ENCODE measurements at regions not wholly inside any gene's neighbourhood (a gene's known extent, or its start where the extent isn't known, plus 50 kb on each side); places are given as distances from the start of the nearest gene placed in this dataset.
A peak's percentile ranks its signal among the peaks of the same experiment; 100 is the strongest.

DNA sequence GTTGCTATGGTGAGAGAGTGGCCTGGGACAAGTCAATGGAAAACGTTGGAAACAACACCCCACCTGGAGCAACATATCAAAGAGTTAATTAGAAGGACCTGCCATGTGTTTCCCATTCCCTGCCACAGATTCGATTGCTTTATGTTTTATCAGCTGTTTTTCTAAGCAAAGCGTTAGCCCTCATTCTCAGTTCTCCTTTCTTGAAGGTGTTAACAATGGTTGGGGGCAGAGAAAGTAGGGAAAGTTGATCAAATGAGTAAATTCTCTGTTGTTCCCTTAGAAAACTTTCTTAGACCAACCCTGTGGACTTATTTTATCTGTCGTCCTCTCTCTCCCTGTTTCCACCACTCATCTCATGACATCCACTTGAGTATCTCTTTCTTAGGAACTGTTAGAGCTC, 102.5 kb downstream of the ADAMTS15 start:
- CTCF ChIA-PET = interaction anchor here (0.5 kb wide), 1 partner anchor 429 kb away, joined by 3 read pairs; no protein-coding TSS in a partner anchor
- H3K27ac ChIP-seq = no peak overlapping the region
- no peak for DNase-seq (ENCODE audit: low spot score)
- POLR2A ChIA-PET (ENCODE audit: low non-redundant PET) = no interaction called here
- TF ChIP-seq, protein P1, sequence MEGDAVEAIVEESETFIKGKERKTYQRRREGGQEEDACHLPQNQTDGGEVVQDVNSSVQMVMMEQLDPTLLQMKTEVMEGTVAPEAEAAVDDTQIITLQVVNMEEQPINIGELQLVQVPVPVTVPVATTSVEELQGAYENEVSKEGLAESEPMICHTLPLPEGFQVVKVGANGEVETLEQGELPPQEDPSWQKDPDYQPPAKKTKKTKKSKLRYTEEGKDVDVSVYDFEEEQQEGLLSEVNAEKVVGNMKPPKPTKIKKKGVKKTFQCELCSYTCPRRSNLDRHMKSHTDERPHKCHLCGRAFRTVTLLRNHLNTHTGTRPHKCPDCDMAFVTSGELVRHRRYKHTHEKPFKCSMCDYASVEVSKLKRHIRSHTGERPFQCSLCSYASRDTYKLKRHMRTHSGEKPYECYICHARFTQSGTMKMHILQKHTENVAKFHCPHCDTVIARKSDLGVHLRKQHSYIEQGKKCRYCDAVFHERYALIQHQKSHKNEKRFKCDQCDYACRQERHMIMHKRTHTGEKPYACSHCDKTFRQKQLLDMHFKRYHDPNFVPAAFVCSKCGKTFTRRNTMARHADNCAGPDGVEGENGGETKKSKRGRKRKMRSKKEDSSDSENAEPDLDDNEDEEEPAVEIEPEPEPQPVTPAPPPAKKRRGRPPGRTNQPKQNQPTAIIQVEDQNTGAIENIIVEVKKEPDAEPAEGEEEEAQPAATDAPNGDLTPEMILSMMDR (conservative IDR thresholded peaks at IDR 0.05; ENCODE audit: low read depth) = no peak

DNA sequence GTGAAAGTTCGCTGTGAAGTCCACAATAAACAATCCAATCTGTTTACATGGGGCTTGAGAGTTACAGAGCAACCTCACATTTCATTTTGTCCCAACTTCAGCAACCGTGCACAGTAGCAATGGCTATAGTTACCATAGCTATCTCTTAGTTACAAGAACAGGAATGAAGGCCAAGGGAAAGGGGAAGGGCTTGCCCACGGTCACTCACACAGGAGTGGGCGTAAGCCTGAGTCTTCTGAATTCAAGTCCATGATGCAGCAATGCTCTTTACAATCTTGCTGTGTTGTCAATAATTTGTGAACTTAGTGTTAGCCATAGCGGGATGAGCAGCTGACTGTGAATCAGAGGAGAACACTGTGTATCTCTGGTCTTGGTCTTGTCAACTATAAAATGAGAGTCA, 102.9 kb downstream of the ADAMTS15 start:
- POLR2A ChIA-PET (ENCODE audit: low non-redundant PET) = no interaction called here
- H3K27ac ChIP-seq = no peak overlapping the region
- CTCF ChIA-PET = interaction anchor here (0.5 kb wide), 1 partner anchor 428 kb away, joined by 3 read pairs; no protein-coding TSS in a partner anchor
- DNase-seq (ENCODE audit: low spot score) = no peak
- TF ChIP-seq, protein P1 (conservative IDR thresholded peaks at IDR 0.05; ENCODE audit: low read depth) = no peak

DNA sequence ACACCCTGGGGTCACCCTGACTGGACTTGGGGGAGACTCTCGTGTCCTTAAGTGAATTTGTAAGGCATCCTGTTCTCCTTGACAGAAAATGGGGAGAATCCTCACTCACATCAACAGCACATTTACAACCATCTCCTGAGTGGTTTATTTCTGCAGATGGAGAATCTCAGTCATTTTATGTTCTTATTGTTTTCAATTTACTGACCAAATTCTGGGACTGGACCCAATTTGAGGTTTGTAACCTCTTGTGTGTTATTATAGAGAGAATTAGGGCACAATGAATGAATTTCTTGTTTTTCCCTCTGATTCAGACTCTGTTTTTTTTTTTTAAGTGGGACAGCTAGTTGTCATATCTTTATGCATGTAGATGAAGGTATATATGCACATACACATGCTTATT, 104.9 kb downstream of the ADAMTS15 start:
- TF ChIP-seq, protein P1 (conservative IDR thresholded peaks at IDR 0.05; ENCODE audit: low read depth) = no peak
- no peak for DNase-seq (ENCODE audit: low spot score)
- ChIA-PET POLR2A (ENCODE audit: low non-redundant PET) (no interaction called here), CTCF (interaction anchor here (0.6 kb wide), 1 partner anchor 75 kb away, joined by 4 read pairs; no protein-coding TSS in a partner anchor)
- H3K27ac ChIP-seq = no peak overlapping the region

DNA sequence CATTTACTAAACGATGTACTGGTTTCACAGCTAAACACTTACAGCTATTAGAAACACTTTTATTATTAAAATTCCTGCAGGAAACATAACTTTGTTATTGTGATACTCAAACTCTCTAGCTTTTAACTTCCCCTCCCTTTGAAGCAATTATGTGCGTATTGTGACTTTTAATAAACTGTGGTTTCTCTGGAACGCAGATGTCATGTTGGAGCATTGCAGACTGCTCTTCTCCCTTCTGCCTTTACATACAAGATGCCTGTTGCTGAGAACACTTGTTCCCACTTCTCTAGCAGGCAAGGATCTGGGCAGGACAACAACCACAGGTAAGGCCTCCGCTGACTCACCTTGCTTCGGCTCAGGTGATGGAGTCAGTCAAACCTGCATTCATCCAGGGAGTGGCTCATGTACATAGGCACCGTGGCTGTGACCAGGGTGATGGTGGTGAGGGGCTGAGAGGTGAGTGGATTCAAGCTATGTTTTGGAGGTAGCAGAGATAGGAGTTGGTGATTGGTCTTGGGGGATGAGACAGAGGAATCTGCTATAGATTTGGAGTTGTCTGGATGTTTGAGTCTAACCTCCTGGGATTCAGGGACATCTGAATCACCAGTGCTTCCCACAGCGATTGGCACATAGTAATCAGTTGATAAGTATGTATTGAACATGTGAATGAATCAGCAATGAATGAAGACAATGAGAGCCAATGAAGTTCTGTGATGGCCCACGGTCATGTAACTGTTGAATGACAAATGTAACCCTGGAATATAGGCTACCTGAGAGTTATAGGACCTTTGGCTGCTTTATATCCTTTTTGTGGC, 106.0 kb downstream of the ADAMTS15 start:
- DNase-seq (ENCODE audit: low spot score) = peak; percentile 20
- ChIA-PET POLR2A (ENCODE audit: low non-redundant PET) (no interaction called here), CTCF (interaction anchor here (0.6 kb wide), 1 partner anchor 71 kb away, joined by 3 read pairs; no protein-coding TSS in a partner anchor)
- no peak overlapping the region for H3K27ac ChIP-seq
- TF ChIP-seq, protein P1 (conservative IDR thresholded peaks at IDR 0.05; ENCODE audit: low read depth) = no peak

DNA sequence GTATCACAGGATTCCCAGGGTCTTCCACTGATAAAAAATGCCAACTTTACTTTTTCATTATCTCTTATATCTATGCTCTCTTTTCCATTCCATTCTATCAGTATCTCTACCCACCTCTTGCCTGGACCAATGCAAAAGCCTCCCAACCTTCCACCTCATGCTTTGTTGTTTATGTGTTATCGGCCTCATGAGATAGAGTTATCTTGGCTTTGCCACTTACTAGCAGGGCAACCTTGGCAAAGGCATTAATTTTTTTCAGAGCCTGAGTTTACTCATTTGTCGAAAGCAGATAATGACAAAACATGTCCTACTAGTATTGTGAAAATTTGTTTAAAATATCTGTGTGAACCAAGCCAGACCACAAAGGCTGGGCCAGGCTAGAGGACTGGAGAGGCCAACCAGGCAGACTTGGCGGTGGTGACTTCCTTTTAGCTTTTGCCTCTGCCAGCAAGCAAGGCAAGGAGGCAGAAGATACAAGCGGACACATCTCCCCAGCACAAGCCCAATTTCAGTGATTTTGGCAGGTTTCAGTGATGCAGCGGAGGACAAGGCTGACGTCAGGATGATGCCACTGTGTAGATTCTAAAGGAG, 106.9 kb downstream of the ADAMTS15 start:
- TF ChIP-seq, protein P1 (conservative IDR thresholded peaks at IDR 0.05; ENCODE audit: low read depth) = no peak
- H3K27ac ChIP-seq = no peak overlapping the region
- ChIA-PET CTCF (interaction anchor here (0.6 kb wide), 1 partner anchor 72 kb away, joined by 3 read pairs; no protein-coding TSS in a partner anchor), POLR2A (ENCODE audit: low non-redundant PET) (no interaction called here)
- no peak for DNase-seq (ENCODE audit: low spot score)

DNA sequence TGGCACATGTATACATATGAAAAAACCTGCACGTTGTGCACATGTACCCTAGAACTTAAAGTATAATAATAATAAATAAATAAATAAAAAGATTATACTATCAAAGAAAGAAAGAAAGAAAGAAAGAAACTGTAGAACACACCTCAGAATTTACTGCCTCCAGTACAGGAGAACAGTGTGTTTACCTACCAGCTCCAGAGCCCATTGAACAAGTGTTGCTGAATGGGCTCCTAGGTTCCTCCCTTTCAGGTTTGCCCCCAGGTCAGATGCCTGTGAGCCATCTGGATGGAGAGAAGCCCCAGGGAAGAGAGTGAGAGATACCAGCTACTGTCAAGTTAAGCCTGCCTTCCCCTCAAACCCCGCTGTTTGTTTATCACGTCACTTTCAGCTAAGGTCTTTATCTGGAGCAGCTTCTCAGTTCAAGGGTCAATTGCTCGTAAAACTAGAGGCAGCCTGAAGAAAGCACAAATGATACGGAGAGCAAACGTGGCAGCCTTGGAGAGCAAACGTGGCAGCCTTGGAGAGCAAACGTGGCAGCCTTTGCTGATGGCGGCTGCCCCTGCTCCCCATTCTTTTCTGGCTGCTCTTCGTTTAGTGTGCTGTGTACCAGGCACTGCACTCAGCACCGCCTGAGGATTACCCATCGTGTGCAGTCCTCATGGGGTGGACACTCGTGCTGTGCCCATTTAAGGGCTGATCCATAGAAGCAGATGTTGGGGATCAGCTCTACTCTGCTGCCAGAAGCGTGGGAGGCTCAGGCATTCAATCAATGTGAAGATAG, 111.7 kb downstream of the ADAMTS15 start:
- CTCF ChIA-PET = no interaction called here
- no peak for DNase-seq (ENCODE audit: low spot score)
- TF ChIP-seq, protein P1 (conservative IDR thresholded peaks at IDR 0.05; ENCODE audit: low read depth) = no peak
- POLR2A ChIA-PET (ENCODE audit: low non-redundant PET) = no interaction called here
- no peak overlapping the region for H3K27ac ChIP-seq

Measured in RWPE1 (cell line).